HepG2 (cell line): ENCODE measurements at regions not wholly inside any gene's neighbourhood (a gene's known extent, or its start where the extent isn't known, plus 50 kb on each side); places are given as distances from the start of the nearest gene placed in this dataset.
"Not testable (repeated sequence)": the region's sequence is repeated elsewhere in the genome, so short reads cannot be mapped to it uniquely, and the experiment has no call there.

Source experiments
- ATAC-seq: fragments of 200-7000 bp; cut with Tn5 transposase; 3 replicates; pipeline ENCODE4 v1.9.1; 2020; ENCODE audit warnings: mild to moderate bottlenecking, moderate library complexity
- BruUV-seq: library from RNA; stranded (reverse); fragments of 400-500 nt; replicated peaks from 2 replicates; lab custom pipeline; 2021; lab: Mats Ljungman, UMichigan
- CTCF ChIA-PET: fragments of 300-600 bp; formaldehyde crosslinking; extraction: SDS; loops from one replicate; lab custom pipeline; 2021; ENCODE audit warnings: low total read pairs, inconsistent platforms, low intra/inter-chr PET ratio; lab: Yijun Ruan, JAX
- POLR2A ChIA-PET: fragments of 350-600 bp; sonication (Branson Sonifier 250); formaldehyde crosslinking; loops from one replicate; lab custom pipeline; 2020; ENCODE audit warnings: antibody characterized with exemption, inconsistent platforms; lab: Yijun Ruan, JAX
- DNase-seq: peaks from one replicate; pipeline ENCODE4 v3.0.0-alpha.2; 2015; ENCODE audit warnings: low spot score
- FAIRE-seq: peaks from 3 replicates; lab custom pipeline; 2011; peaks lifted over from hg19 to GRCh38; lab: Jason Lieb, UNC
- H2AFZ ChIP-seq: one replicate; pipeline ENCODE4 v1.6.1; 2011; ENCODE audit warnings: low read length, inconsistent platforms
- H3K27ac ChIP-seq: fragments of 300-600 bp; 3 replicates; pipeline ENCODE4 v1.8.0; 2011; ENCODE audit warnings: mixed run types, mild to moderate bottlenecking, mixed read lengths, low read length, inconsistent platforms; ENCODE audit not compliant: insufficient read depth; ENCODE audit errors: extremely low read length
- H3K27me3 ChIP-seq, 2 experiments: fragments of 200-600 bp in 1 of 2; 2 replicates in 1 of 2; 3 replicates in 1 of 2; pipeline versions ENCODE4 v1.6.0 to v1.8.0; 2011; ENCODE audit warnings: low read length in 2 of 2, mild to moderate bottlenecking in 2 of 2, moderate library complexity in 2 of 2, inconsistent platforms in 1 of 2; ENCODE audit not compliant: insufficient read depth in 2 of 2, control insufficient read depth in 1 of 2
- H3K36me3 ChIP-seq, 2 experiments: fragments of 200-600 bp in 1 of 2; replicated peaks in 1 of 2; 2 replicates in 1 of 2; 3 replicates in 1 of 2; pipeline versions ENCODE4 v1.5.1 to v1.8.0; 2011; ENCODE audit warnings: low read length in 2 of 2, inconsistent platforms in 1 of 2; ENCODE audit not compliant: insufficient read depth in 2 of 2, control insufficient read depth in 1 of 2
- H3K4me1 ChIP-seq: 2 replicates; pipeline ENCODE4 v1.5.1; 2012; ENCODE audit warnings: low read length, inconsistent platforms; ENCODE audit not compliant: insufficient read depth
- H3K4me2 ChIP-seq: 2 replicates; pipeline ENCODE4 v1.6.0; 2011; ENCODE audit warnings: low read depth, low read length, inconsistent platforms
- H3K4me3 ChIP-seq, 3 experiments: fragments of 200-600 bp in 1 of 3; sonication (generic), shearing (Covaris generic) in 1 of 3; replicated peaks in 1 of 3; 2 replicates each; pipeline ENCODE4 v1.5.1; 2011 to 2016; ENCODE audit warnings: low read length in 3 of 3, inconsistent platforms in 2 of 3, low read depth in 2 of 3, mild to moderate bottlenecking in 2 of 3, control low read depth in 1 of 3, mixed read lengths in 1 of 3; ENCODE audit not compliant: insufficient read depth in 1 of 3
- H3K79me2 ChIP-seq: one replicate; pipeline ENCODE4 v1.6.1; 2011; ENCODE audit warnings: low read length, inconsistent platforms; ENCODE audit not compliant: insufficient read depth
- H3K9ac ChIP-seq: 2 replicates; pipeline ENCODE4 v1.6.0; 2011; ENCODE audit warnings: mild to moderate bottlenecking, low read depth, low read length, inconsistent platforms; ENCODE audit not compliant: insufficient read depth
- H3K9me3 ChIP-seq: 2 replicates; pipeline ENCODE4 v1.5.1; 2012; ENCODE audit warnings: mild to moderate bottlenecking, low read length
- H4K20me1 ChIP-seq: 2 replicates; pipeline ENCODE4 v1.6.0; 2011; ENCODE audit warnings: inconsistent platforms, mild to moderate bottlenecking, low read length, moderate library complexity; ENCODE audit not compliant: insufficient read depth
- MXD1 ChIP-seq: sonication (generic); formaldehyde crosslinking; IDR thresholded peaks from 2 replicates; pipeline ENCODE4 v1.4.0; 2020; ENCODE audit warnings: mild to moderate bottlenecking, missing genetic modification reagents
- SNRNP70 ChIP-seq: fragments of 200-400 bp; formaldehyde crosslinking; IDR thresholded peaks from 2 replicates; pipeline ENCODE4 v1.6.1; 2017; ENCODE audit warnings: mild to moderate bottlenecking, low read depth, low read length, moderate library complexity
- ZNF280B ChIP-seq: sonication (generic); formaldehyde crosslinking; IDR thresholded peaks from 2 replicates; pipeline ENCODE4 v1.5.0; 2020; ENCODE audit warnings: missing genetic modification reagents, mild to moderate bottlenecking, borderline replicate concordance
- WGBS: methylation state at CpG from one replicate; pipeline ENCODE4 v1.1.6; 2017; ENCODE audit warnings: low lambda C conversion rate; 5-methylcytosine and 5-hydroxymethylcytosine counted together
- in situ Hi-C: cut with HindIII; loops from 2 replicates; pipeline ENCODE4 v1.10.0; 2017; ENCODE audit warnings: low pct_unique_long_range_greater_than_20kb; ENCODE audit not compliant: extremely low pct_ligation_motif_present
- intact Hi-C: fragments of 100-400 bp; cut with micrococcal nuclease; formaldehyde crosslinking; loops from one replicate; pipeline ENCODE4 v1.10.0; 2022; ENCODE audit not compliant: unreplicated experiment

GRCh38 chr5:67855523-67855922 lies 360.0 kb upstream of the PIK3R1 start:
- no peak for FAIRE-seq

GRCh38 chr5:67850906-67851305 lies 364.6 kb upstream of the PIK3R1 start:
- H3K27ac ChIP-seq, H3K79me2 ChIP-seq, H2AFZ ChIP-seq, H3K9ac ChIP-seq, FAIRE-seq, ATAC-seq, in situ Hi-C loops, BruUV-seq, H3K36me3 ChIP-seq, H3K27me3 ChIP-seq, H3K4me3 ChIP-seq, DNase-seq, CTCF ChIA-PET, H3K4me2 ChIP-seq, H3K4me1 ChIP-seq, H3K9me3 ChIP-seq, H4K20me1 ChIP-seq, POLR2A ChIA-PET: not testable (repeated sequence)
- intact Hi-C loops: loop anchor here (1.0 to 10.0 kb wide), 2 partner anchors 7 to 336 kb away; no protein-coding TSS in a partner anchor
- WGBS: 60% methylated on average over 5 of the region's 5 CpGs

More at GRCh38 chr5:67855523-67855922, 360.0 kb upstream of the PIK3R1 start:
- CTCF ChIA-PET: no interaction called here
- in situ Hi-C loops (no loop called here), intact Hi-C loops (loop anchor here (10.0 kb wide), 1 partner anchor 341 kb away; no protein-coding TSS in a partner anchor)
- no peaks in the 10 kb centered on the region for H3K27me3 ChIP-seq
- no peak overlapping the region for H3K27ac ChIP-seq
- 37% methylated on average over 5 of the region's 5 CpGs for WGBS
- H3K79me2 ChIP-seq: no peaks in the 10 kb centered on the region
- no peaks in the 10 kb centered on the region for H3K36me3 ChIP-seq
- no peak overlapping the region for H3K4me2 ChIP-seq
- peaks cover 7% of the 10 kb centered on the region for H3K4me1 ChIP-seq
- ATAC-seq: no peak
- peaks cover 7% of the 10 kb centered on the region; the same call in 1 of the 2 replicates for H3K9me3 ChIP-seq
- H2AFZ ChIP-seq: no peak overlapping the region
- TF ChIP-seq MXD1: no peak
- TF ChIP-seq SNRNP70: no peak
- TF ChIP-seq ZNF280B (CRISPR knock-in tag): no peak
- POLR2A ChIA-PET: no interaction called here
- no peak overlapping the region for H3K4me3 ChIP-seq
- no peak for DNase-seq
- H3K9ac ChIP-seq: no peak overlapping the region
- no TSS peak for BruUV-seq
- H4K20me1 ChIP-seq: no peaks in the 10 kb centered on the region
